ENCODE measurements at regions not wholly inside any gene's neighbourhood (a gene's known extent, or its start where the extent isn't known, plus 50 kb on each side); places are given as distances from the start of the nearest gene placed in this dataset.

DNA sequence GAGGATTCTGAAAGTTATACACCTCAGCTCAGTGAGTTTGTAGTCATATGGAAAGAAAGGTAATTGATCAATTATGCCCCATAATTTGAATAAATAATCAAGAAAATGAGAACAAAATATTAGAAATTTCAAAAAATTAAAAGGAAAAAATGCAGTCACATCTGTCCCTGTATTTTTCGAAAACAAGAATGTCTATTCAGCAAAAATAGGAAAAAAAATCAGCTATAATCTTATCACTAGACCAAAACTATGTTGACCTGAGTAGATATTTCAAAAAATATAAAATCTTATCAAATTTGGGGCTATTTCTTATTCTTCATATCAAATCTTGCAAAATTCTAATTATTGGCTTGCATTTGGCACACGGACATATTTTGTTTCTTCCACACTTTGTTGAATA, 501.2 kb upstream of the CNTN3 start:
- TF ChIP-seq SUZ12 (IDR thresholded peaks at IDR 0.05; ENCODE audit: extremely low read depth, insufficient read depth, insufficient read length): no peak
- no peak for TF ChIP-seq ZNF274 (IDR thresholded peaks at IDR 0.05; ENCODE audit: low read depth, low read length)
- no peak for TF ChIP-seq YY1 (IDR thresholded peaks at IDR 0.05; ENCODE audit: insufficient read depth, insufficient read length)

Data from NT2/D1 (cell line).